ENCODE measurements at regions not wholly inside any gene's neighbourhood (a gene's known extent, or its start where the extent isn't known, plus 50 kb on each side); places are given as distances from the start of the nearest gene placed in this dataset.
A peak's percentile ranks its signal among the peaks of the same experiment; 100 is the strongest.

DNA sequence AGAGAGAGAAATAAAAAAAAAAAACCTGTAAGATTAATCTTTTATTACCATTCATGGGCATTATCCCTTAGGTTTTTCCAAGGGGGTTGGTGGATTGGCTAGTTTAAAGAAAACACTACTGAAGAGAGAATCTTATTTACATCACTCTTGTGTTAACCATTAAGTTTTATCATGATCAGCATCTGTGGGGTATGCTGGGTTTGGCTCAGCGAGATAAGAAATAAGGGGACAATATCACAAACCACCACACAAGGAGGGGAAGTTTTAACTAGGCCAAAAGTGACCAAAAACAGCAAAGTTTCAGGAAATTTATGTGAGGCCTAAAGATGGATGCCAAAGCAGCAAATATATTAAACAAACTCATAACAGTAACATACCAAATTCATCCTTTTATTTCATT, 548.6 kb downstream of the SLC16A7 start:
- TF ChIP-seq, protein P1, sequence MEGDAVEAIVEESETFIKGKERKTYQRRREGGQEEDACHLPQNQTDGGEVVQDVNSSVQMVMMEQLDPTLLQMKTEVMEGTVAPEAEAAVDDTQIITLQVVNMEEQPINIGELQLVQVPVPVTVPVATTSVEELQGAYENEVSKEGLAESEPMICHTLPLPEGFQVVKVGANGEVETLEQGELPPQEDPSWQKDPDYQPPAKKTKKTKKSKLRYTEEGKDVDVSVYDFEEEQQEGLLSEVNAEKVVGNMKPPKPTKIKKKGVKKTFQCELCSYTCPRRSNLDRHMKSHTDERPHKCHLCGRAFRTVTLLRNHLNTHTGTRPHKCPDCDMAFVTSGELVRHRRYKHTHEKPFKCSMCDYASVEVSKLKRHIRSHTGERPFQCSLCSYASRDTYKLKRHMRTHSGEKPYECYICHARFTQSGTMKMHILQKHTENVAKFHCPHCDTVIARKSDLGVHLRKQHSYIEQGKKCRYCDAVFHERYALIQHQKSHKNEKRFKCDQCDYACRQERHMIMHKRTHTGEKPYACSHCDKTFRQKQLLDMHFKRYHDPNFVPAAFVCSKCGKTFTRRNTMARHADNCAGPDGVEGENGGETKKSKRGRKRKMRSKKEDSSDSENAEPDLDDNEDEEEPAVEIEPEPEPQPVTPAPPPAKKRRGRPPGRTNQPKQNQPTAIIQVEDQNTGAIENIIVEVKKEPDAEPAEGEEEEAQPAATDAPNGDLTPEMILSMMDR (conservative IDR thresholded peaks at IDR 0.05 in 1 of 2, IDR thresholded peaks at IDR 0.05 in 1 of 2; ENCODE audit: low read depth in 1 of 2, low read length in 2 of 2) = no peak
- H3K79me2 ChIP-seq (ENCODE audit: control insufficient read depth, insufficient read depth, low read length) = no peaks in the 10 kb centered on the region
- no peak overlapping the region for H3K9ac ChIP-seq (ENCODE audit: insufficient read depth, low read length)
- H3K36me3 ChIP-seq (ENCODE audit: control insufficient read depth, insufficient read depth, low read length) = no peaks in the 10 kb centered on the region
- DNase-seq (ENCODE audit: low read depth in 2 of 2) = no peak
- H3K4me3 ChIP-seq (replicated peaks in 1 of 4; ENCODE audit: control extremely low read depth in 1 of 4, insufficient read depth in 1 of 4, low read depth in 3 of 4, low read length in 4 of 4) = no peak overlapping the region
- H4K20me1 ChIP-seq (ENCODE audit: control insufficient read depth, extremely low read depth, insufficient read depth, low read length) = no peaks in the 10 kb centered on the region
- H3K9me3 ChIP-seq (ENCODE audit: control insufficient read depth, insufficient read depth, low read depth, low read length) = no peaks in the 10 kb centered on the region
- H3K27ac ChIP-seq (ENCODE audit: insufficient read depth, low read length) = no peak overlapping the region
- no peak overlapping the region for H3K4me2 ChIP-seq (ENCODE audit: extremely low read depth, insufficient read depth, low read length)
- H3K27me3 ChIP-seq (ENCODE audit: control insufficient read depth, insufficient read depth, low read length) = no peaks in the 10 kb centered on the region
- peaks cover 2% of the 10 kb centered on the region for H3K4me1 ChIP-seq (ENCODE audit: control insufficient read depth, extremely low read depth, insufficient read depth, low read length)
- no peak overlapping the region for H2AFZ ChIP-seq (ENCODE audit: low read length)

DNA sequence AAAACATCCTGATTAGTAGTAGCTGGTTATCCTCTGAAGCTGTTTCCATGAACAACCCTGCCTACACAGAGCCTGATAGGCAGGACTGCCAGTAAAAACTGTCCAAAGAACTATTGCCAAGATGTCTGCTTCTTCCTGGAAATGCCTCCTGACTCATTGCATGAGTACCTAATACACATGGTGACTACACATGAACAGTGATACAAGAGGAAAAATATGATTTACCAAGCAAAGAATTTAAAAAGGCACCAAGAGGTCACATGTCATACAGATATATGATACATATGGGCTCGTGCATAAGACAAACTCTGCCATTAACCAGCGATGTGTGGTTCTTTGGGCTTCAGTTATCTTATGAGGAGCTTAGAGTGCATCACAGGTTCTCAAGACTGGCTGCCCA, 552.3 kb downstream of the SLC16A7 start:
- TF ChIP-seq EZH2 (IDR thresholded peaks at IDR 0.05; ENCODE audit: low read length, missing control alignments) = no peak
- TF ChIP-seq, protein P1 (conservative IDR thresholded peaks at IDR 0.05 in 1 of 2, IDR thresholded peaks at IDR 0.05 in 1 of 2; ENCODE audit: low read depth in 1 of 2, low read length in 2 of 2) = no peak
- Histone ChIP-seq H3K27me3 (ENCODE audit: control insufficient read depth, insufficient read depth, low read length) (no peaks in the 10 kb centered on the region), H2AFZ (ENCODE audit: low read length) (peak overlapping the region; percentile 6), H3K79me2 (ENCODE audit: control insufficient read depth, insufficient read depth, low read length) (no peaks in the 10 kb centered on the region), H3K4me3 (replicated peaks in 1 of 4; ENCODE audit: control extremely low read depth in 1 of 4, insufficient read depth in 1 of 4, low read depth in 3 of 4, low read length in 4 of 4) (no peak overlapping the region), H3K9me3 (ENCODE audit: control insufficient read depth, insufficient read depth, low read depth, low read length) (no peaks in the 10 kb centered on the region), H3K36me3 (ENCODE audit: control insufficient read depth, insufficient read depth, low read length) (no peaks in the 10 kb centered on the region), H3K27ac (ENCODE audit: insufficient read depth, low read length) (peak overlapping the region; percentile 87), H3K4me1 (ENCODE audit: control insufficient read depth, extremely low read depth, insufficient read depth, low read length) (peaks cover 2% of the 10 kb centered on the region), H4K20me1 (ENCODE audit: control insufficient read depth, extremely low read depth, insufficient read depth, low read length) (no peaks in the 10 kb centered on the region), H3K4me2 (ENCODE audit: extremely low read depth, insufficient read depth, low read length) (peak overlapping the region; percentile 51), H3K9ac (ENCODE audit: insufficient read depth, low read length) (no peak overlapping the region)
- DNase-seq (ENCODE audit: low read depth in 2 of 2) = peak; percentile 82 to 98

DNA sequence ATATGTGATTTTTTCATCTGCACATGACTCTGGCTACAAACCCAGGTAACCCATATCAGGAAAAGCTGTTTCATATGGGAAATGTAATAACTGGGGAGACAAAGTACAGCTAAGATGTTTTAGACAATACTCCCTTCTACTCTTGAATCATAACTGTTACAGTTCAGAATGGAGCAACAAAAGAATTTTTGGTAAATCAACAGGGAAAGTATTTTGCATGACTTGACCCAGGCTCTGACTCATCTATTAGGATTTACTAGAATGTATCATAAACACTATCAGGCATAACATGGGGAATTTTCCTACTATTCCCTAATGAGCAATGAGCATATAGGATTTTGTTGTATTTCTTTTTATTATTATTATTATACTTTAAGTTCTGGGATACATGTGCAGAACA, 553.0 kb downstream of the SLC16A7 start:
- Histone ChIP-seq H3K4me3 (replicated peaks in 1 of 4; ENCODE audit: control extremely low read depth in 1 of 4, insufficient read depth in 1 of 4, low read depth in 3 of 4, low read length in 4 of 4) (no peak overlapping the region), H4K20me1 (ENCODE audit: control insufficient read depth, extremely low read depth, insufficient read depth, low read length) (no peaks in the 10 kb centered on the region), H2AFZ (ENCODE audit: low read length) (no peak overlapping the region), H3K9me3 (ENCODE audit: control insufficient read depth, insufficient read depth, low read depth, low read length) (no peaks in the 10 kb centered on the region), H3K27ac (ENCODE audit: insufficient read depth, low read length) (peak overlapping the region; percentile 87), H3K4me1 (ENCODE audit: control insufficient read depth, extremely low read depth, insufficient read depth, low read length) (peaks cover 2% of the 10 kb centered on the region), H3K27me3 (ENCODE audit: control insufficient read depth, insufficient read depth, low read length) (no peaks in the 10 kb centered on the region), H3K9ac (ENCODE audit: insufficient read depth, low read length) (no peak overlapping the region), H3K4me2 (ENCODE audit: extremely low read depth, insufficient read depth, low read length) (peak overlapping the region; percentile 59), H3K36me3 (ENCODE audit: control insufficient read depth, insufficient read depth, low read length) (no peaks in the 10 kb centered on the region), H3K79me2 (ENCODE audit: control insufficient read depth, insufficient read depth, low read length) (no peaks in the 10 kb centered on the region)
- TF ChIP-seq, protein P1 (conservative IDR thresholded peaks at IDR 0.05 in 1 of 2, IDR thresholded peaks at IDR 0.05 in 1 of 2; ENCODE audit: low read depth in 1 of 2, low read length in 2 of 2) = no peak
- peak; percentile 81 to 93 for DNase-seq (ENCODE audit: low read depth in 2 of 2)

All from fibroblast of lung (primary cell).